HG03060 (cell line): ENCODE measurements at regions not wholly inside any gene's neighbourhood (a gene's known extent, or its start where the extent isn't known, plus 50 kb on each side); places are given as distances from the start of the nearest gene placed in this dataset.

ENCODE experiments used
- ATAC-seq: cut with Tn5 transposase; IDR thresholded peaks from one replicate; pipeline ENCODE4 v1.9.1; 2021; ENCODE audit warnings: low read depth, moderate number of reproducible peaks; ENCODE audit not compliant: unreplicated experiment

GRCh38 chr5:164431634-164432304 lies 926.4 kb downstream of the MAT2B start:
- no peak for ATAC-seq

GRCh38 chr5:164433106-164433870 lies 927.9 kb downstream of the MAT2B start:
- no peak for ATAC-seq

- ATAC-seq = no peak
Observed at GRCh38 chr5:164435576-164435975, 930.2 kb downstream of the MAT2B start.

- ATAC-seq = no peak
Observed at GRCh38 chr5:164439799-164440198, 934.4 kb downstream of the MAT2B start.

GRCh38 chr5:164449460-164449859 lies 944.0 kb downstream of the MAT2B start:
- ATAC-seq = no peak

GRCh38 chr5:164466033-164466432 lies 960.6 kb downstream of the MAT2B start:
- no peak for ATAC-seq

GRCh38 chr5:164470312-164470711 lies 964.9 kb downstream of the MAT2B start:
- no peak for ATAC-seq

GRCh38 chr5:164472165-164472564 lies 966.7 kb downstream of the MAT2B start:
- ATAC-seq = no peak

GRCh38 chr5:164475339-164475977 lies 970.0 kb downstream of the MAT2B start:
- ATAC-seq = no peak

GRCh38 chr5:164481270-164481669 lies 975.9 kb downstream of the MAT2B start:
- ATAC-seq = no peak

- ATAC-seq = no peak
Observed at GRCh38 chr5:164482351-164482750, 976.9 kb downstream of the MAT2B start.

- ATAC-seq = no peak
Observed at GRCh38 chr5:164484948-164485347, 979.5 kb downstream of the MAT2B start.

- ATAC-seq = no peak
Observed at GRCh38 chr5:164487939-164488338, 982.5 kb downstream of the MAT2B start.

- no peak for ATAC-seq
Observed at GRCh38 chr5:164497311-164498064, 992.1 kb downstream of the MAT2B start.

GRCh38 chr5:164498438-164498837 lies 993.0 kb downstream of the MAT2B start:
- no peak for ATAC-seq

- ATAC-seq = no peak
Observed at GRCh38 chr5:164500856-164501255, 995.4 kb downstream of the MAT2B start.

- no peak for ATAC-seq
Observed at GRCh38 chr5:164501344-164501743, 995.9 kb downstream of the MAT2B start.

GRCh38 chr5:164504141-164504772 lies 998.8 kb downstream of the MAT2B start:
- ATAC-seq = peak; percentile 50

- ATAC-seq = no peak
Observed at GRCh38 chr5:164505791-164506190, 1000.4 kb downstream of the MAT2B start.

GRCh38 chr5:164518067-164518740 lies 1012.8 kb downstream of the MAT2B start:
- ATAC-seq = no peak
